Uterus (tissue), 3 donors: ENCODE measurements at regions not wholly inside any gene's neighbourhood (a gene's known extent, or its start where the extent isn't known, plus 50 kb on each side); places are given as distances from the start of the nearest gene placed in this dataset.

Experiments
- DNase-seq, 2 donors: peaks; one replicate each; pipeline ENCODE4 v3.0.0-alpha.2; 2019 to 2020
- H3K27ac ChIP-seq, 2 donors: fragments of 200-600 bp; sonication (generic); 1 replicate in 1 of 2; 2 replicates in 1 of 2; pipeline ENCODE4 v1.5.1; 2016 to 2018
- H3K27me3 ChIP-seq, 2 donors: fragments of 200-600 bp; sonication (generic); one replicate each; pipeline ENCODE4 v1.5.1; 2018 to 2019; ENCODE audit warnings: control low read depth in 1 of 2
- H3K36me3 ChIP-seq, 2 donors: fragments of 200-600 bp; sonication (generic); one replicate each; pipeline ENCODE4 v1.5.1; 2019; ENCODE audit warnings: control low read depth in 1 of 2
- H3K4me1 ChIP-seq, 2 donors: fragments of 200-600 bp; sonication (generic); one replicate each; pipeline ENCODE4 v1.5.1; 2018 to 2019; ENCODE audit warnings: control low read depth in 1 of 2
- H3K4me3 ChIP-seq, 2 donors: fragments of 200-600 bp; sonication (generic); 1 replicate in 1 of 2; 2 replicates in 1 of 2; pipeline ENCODE4 v1.5.1; 2018 to 2019; ENCODE audit warnings: mild to moderate bottlenecking in 1 of 2
- H3K9me3 ChIP-seq, 2 donors: fragments of 200-600 bp; sonication (generic); one replicate each; pipeline ENCODE4 v1.5.1; 2019; ENCODE audit warnings: control low read depth in 1 of 2
- POLR2A ChIP-seq, 2 donors: fragments of 450-650 bp; IDR thresholded peaks; one replicate each; pipeline ENCODE4 v1.6.1; 2016; ENCODE audit warnings: antibody characterized with exemption in 2 of 2, mild to moderate bottlenecking in 1 of 2, moderate library complexity in 1 of 2
- intact Hi-C: fragments of 100-400 bp; cut with DNase I; formaldehyde crosslinking; loops from one replicate; pipeline ENCODE4 v1.15.1; 2023; ENCODE audit warnings: low total_unique reads
- TF ChIP-seq, protein P1 (sequence below), 4 experiments: fragments of 200-600 bp in 2 of 4; fragments of 450-650 bp in 2 of 4; sonication (generic) in 2 of 4; IDR thresholded peaks; one replicate each; pipeline ENCODE4 v1.5.1; 2016 to 2019; ENCODE audit warnings: antibody characterized with exemption in 4 of 4, mild to moderate bottlenecking in 2 of 4, moderate library complexity in 1 of 4
- donor health status: DM: yes; HTN: yes; CAD: no.

DNA sequence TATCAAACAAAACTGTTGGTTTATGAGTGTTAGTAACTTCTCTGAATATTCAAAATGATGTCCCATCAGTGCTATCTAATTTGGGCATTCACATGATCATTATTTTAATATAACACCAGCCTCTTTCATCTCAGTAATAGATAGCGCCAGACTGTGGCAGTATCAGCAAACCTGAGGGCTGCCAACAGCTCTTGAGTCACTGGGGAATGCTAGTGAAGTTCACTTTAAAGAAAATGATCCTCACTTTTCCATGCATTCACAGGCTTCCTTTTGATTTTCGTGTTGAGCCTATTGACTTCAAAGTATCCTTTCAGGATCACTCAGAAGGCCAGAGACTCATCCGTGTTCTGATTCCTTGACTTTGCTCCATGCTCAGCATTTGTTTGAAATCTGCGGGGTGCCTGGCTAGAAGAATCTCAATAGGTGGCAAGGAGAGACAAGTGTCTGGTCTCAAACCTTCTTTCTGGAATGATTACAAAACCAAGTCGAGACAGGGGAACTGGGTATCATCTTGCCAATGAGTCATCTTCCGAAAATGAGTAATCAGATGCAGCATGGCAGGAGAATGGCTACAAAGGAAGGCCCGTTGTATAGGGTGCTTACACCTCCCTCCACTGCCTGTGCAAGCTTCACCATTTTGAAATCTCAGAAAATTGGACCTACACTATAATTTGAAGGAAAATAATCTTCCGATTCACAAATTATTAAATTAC is 509.1 kb downstream of the RASEF start:
- peak overlapping the region in 1 of 2 donors; percentile 26 for H3K27ac ChIP-seq
- intact Hi-C loops: no loop called here
- TF ChIP-seq, protein P1, sequence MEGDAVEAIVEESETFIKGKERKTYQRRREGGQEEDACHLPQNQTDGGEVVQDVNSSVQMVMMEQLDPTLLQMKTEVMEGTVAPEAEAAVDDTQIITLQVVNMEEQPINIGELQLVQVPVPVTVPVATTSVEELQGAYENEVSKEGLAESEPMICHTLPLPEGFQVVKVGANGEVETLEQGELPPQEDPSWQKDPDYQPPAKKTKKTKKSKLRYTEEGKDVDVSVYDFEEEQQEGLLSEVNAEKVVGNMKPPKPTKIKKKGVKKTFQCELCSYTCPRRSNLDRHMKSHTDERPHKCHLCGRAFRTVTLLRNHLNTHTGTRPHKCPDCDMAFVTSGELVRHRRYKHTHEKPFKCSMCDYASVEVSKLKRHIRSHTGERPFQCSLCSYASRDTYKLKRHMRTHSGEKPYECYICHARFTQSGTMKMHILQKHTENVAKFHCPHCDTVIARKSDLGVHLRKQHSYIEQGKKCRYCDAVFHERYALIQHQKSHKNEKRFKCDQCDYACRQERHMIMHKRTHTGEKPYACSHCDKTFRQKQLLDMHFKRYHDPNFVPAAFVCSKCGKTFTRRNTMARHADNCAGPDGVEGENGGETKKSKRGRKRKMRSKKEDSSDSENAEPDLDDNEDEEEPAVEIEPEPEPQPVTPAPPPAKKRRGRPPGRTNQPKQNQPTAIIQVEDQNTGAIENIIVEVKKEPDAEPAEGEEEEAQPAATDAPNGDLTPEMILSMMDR (IDR thresholded peaks at IDR 0.05): no peak
- no peak for TF ChIP-seq POLR2A (IDR thresholded peaks at IDR 0.05)
- H3K9me3 ChIP-seq: no peaks in the 10 kb centered on the region
- no peaks in the 10 kb centered on the region for H3K4me1 ChIP-seq
- no peak for DNase-seq
- H3K4me3 ChIP-seq: no peak overlapping the region
- H3K27me3 ChIP-seq: no peaks in the 10 kb centered on the region
- H3K36me3 ChIP-seq: no peaks in the 10 kb centered on the region

DNA sequence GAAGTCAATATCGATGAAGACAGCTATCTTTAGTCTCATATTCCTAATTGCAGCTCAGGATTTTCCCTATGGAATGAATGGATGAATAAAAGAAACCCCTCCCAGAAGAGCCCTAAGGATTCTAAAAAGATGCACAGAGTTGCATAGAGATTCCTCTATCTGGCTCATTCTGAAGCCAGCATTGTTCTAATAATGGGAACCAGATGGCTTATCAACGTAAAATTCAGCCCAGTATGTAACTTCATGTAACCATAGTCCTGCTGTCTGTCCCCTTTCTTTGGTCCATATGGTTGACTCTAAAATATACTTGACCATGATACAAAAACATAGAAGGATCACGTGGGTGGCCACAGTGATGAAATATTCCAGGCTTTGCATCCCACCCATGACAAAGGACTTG is 508.6 kb downstream of the RASEF start:
- H3K36me3 ChIP-seq: no peaks in the 10 kb centered on the region
- H3K9me3 ChIP-seq: no peaks in the 10 kb centered on the region
- H3K4me1 ChIP-seq: no peaks in the 10 kb centered on the region
- H3K4me3 ChIP-seq: no peak overlapping the region
- H3K27ac ChIP-seq: peak overlapping the region in 1 of 2 donors; percentile 69
- no peak for TF ChIP-seq POLR2A (IDR thresholded peaks at IDR 0.05)
- TF ChIP-seq, protein P1 (IDR thresholded peaks at IDR 0.05): no peak
- intact Hi-C loops: no loop called here
- no peaks in the 10 kb centered on the region for H3K27me3 ChIP-seq
- DNase-seq: no peak

DNA sequence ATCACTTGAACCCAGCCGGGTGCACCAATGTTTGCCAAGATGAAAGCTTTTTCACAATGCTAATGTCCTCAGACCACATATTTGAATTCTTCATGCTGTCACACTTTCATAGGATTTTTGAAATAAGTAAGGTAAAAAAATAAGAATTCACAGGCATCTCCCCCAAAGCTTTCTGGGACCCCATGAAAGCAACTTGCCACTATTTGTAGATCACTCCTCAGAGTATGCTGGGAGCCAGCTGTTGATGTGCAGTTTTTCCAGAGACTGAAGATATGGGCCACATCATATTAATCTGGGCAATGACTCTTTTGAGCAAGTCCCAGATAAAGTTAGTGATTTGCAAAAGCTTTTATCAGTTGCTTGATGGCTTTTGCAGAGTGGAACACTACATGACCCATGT is 507.9 kb downstream of the RASEF start:
- no peak overlapping the region for H3K4me3 ChIP-seq
- intact Hi-C loops: no loop called here
- no peaks in the 10 kb centered on the region for H3K4me1 ChIP-seq
- no peaks in the 10 kb centered on the region for H3K27me3 ChIP-seq
- peak overlapping the region in 1 of 2 donors; percentile 69 for H3K27ac ChIP-seq
- H3K36me3 ChIP-seq: no peaks in the 10 kb centered on the region
- no peak for TF ChIP-seq POLR2A (IDR thresholded peaks at IDR 0.05)
- TF ChIP-seq, protein P1 (IDR thresholded peaks at IDR 0.05): no peak
- DNase-seq: no peak
- H3K9me3 ChIP-seq: no peaks in the 10 kb centered on the region

DNA sequence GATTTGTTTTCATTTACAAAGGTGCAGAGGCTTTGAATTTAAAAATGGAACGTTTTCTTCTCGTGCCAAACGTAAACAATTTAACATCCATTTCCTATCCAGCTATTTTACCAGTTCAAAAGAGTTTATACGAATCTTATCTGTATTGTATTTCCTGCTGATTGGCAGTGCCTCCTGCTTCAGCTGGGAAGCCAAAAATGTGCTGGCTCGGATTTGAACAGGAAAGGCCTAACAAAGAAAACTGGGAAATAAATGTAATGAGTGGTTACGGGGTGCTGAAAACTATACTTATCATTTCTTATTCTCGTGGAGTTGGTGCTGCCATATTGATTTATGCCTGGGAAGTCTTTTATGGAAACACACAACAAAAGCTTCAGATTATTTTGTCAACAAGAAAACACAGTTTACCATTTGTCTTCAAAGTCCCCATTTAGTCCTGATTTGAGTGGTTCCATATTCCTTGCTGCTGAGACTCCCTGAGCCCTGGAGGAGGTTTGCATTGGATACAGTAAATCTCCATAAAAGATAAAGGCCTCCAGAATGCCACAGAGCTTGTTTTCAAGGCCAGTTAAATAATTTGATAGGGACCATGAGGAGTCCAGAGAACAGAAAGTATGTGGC is 507.4 kb downstream of the RASEF start:
- no peaks in the 10 kb centered on the region for H3K9me3 ChIP-seq
- no peak overlapping the region for H3K4me3 ChIP-seq
- H3K4me1 ChIP-seq: no peaks in the 10 kb centered on the region
- intact Hi-C loops: no loop called here
- H3K27ac ChIP-seq: peak overlapping the region; percentile 42 to 69
- peak in 1 of 2 donors; percentile 26 for DNase-seq
- H3K36me3 ChIP-seq: no peaks in the 10 kb centered on the region
- TF ChIP-seq POLR2A (IDR thresholded peaks at IDR 0.05): no peak
- TF ChIP-seq, protein P1 (IDR thresholded peaks at IDR 0.05): no peak
- H3K27me3 ChIP-seq: no peaks in the 10 kb centered on the region

DNA sequence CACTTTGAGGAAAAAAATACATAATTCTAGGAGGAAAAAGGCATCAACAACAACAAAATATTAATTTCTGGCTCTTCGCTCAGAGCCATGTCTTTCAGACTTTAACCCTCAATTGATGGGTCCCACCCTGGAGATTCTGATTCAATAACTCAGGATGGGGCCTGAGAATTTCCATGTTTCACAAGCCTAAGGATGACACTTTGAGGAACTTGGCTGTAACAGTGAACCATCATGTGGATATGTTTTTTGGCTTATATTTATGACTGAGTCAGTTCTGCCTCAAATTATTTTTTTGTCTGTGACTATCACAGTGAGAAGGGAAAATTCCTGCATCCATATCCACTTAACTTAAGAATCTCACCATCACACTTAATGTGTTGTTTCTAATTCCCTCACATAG is 504.6 kb downstream of the RASEF start:
- no peak for DNase-seq
- intact Hi-C loops: no loop called here
- H3K36me3 ChIP-seq: no peaks in the 10 kb centered on the region

More for the DNA sequence above, 504.6 kb downstream of the RASEF start:
- Histone ChIP-seq H3K4me1 (no peaks in the 10 kb centered on the region), H3K27ac (no peak overlapping the region), H3K27me3 (no peaks in the 10 kb centered on the region), H3K4me3 (no peak overlapping the region), H3K9me3 (no peaks in the 10 kb centered on the region)
- TF ChIP-seq POLR2A (IDR thresholded peaks at IDR 0.05): no peak
- TF ChIP-seq, protein P1 (IDR thresholded peaks at IDR 0.05): no peak
